Neural cell (in vitro differentiated cells): ENCODE measurements at regions not wholly inside any gene's neighbourhood (a gene's known extent, or its start where the extent isn't known, plus 50 kb on each side); places are given as distances from the start of the nearest gene placed in this dataset.

Experiments used
- CTCF ChIP-seq: fragments of 450-650 bp; IDR thresholded peaks from 2 replicates; pipeline ENCODE4 v1.5.1; 2014; ENCODE audit warnings: antibody characterized with exemption, mild to moderate bottlenecking, moderate library complexity; ENCODE audit not compliant: poor library complexity, severe bottlenecking
- EP300 ChIP-seq: fragments of 450-650 bp; conservative IDR thresholded peaks from 2 replicates; pipeline ENCODE4 v1.6.1; 2014; ENCODE audit warnings: antibody characterized with exemption, mild to moderate bottlenecking, moderate library complexity; ENCODE audit not compliant: poor library complexity, severe bottlenecking
- EZH2 ChIP-seq: fragments of 200-600, 300-800 bp; shearing (Covaris generic), sonication (generic); IDR thresholded peaks from 2 replicates; pipeline ENCODE4 v1.6.1; 2014; ENCODE audit warnings: antibody characterized with exemption, low read length, borderline replicate concordance, mild to moderate bottlenecking; ENCODE audit not compliant: insufficient read depth, poor library complexity, severe bottlenecking
- POLR2AphosphoS5 ChIP-seq: IDR thresholded peaks from 2 replicates; pipeline ENCODE4 v1.6.1; 2012
- SMC3 ChIP-seq: fragments of 450-650 bp; conservative IDR thresholded peaks from 2 replicates; pipeline ENCODE4 v1.6.1; 2014; ENCODE audit warnings: antibody characterized with exemption, mild to moderate bottlenecking, moderate library complexity; ENCODE audit not compliant: poor library complexity
- TAF1 ChIP-seq: IDR thresholded peaks from 2 replicates; pipeline ENCODE4 v1.6.1; 2012; ENCODE audit warnings: low read depth
- TF ChIP-seq, protein P1 (sequence below): IDR thresholded peaks from 2 replicates; pipeline ENCODE4 v1.6.1; 2012; ENCODE audit warnings: borderline replicate concordance

DNA sequence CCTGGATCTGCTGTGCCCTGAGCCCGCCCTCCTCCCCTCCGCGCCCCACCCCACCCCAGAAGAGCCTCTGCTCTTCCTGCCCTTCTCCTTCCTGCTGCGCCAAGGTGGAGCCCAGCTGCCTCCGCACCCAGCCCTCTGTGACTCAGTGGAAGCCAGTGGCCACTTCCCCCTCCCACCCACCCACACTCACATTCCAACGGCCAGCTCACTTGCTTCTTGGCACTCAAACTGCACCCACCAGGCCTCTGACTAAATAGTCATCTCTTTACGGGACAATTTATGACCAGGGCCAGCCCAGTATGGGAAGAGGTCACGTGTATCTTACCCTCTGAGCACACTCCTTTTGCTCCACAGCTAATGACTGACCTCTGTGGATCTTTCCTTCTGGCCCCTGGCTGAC, 150.4 kb upstream of the SLC1A4 start:
- no peak for TF ChIP-seq CTCF
- no peak for TF ChIP-seq EP300
- TF ChIP-seq, protein P1, sequence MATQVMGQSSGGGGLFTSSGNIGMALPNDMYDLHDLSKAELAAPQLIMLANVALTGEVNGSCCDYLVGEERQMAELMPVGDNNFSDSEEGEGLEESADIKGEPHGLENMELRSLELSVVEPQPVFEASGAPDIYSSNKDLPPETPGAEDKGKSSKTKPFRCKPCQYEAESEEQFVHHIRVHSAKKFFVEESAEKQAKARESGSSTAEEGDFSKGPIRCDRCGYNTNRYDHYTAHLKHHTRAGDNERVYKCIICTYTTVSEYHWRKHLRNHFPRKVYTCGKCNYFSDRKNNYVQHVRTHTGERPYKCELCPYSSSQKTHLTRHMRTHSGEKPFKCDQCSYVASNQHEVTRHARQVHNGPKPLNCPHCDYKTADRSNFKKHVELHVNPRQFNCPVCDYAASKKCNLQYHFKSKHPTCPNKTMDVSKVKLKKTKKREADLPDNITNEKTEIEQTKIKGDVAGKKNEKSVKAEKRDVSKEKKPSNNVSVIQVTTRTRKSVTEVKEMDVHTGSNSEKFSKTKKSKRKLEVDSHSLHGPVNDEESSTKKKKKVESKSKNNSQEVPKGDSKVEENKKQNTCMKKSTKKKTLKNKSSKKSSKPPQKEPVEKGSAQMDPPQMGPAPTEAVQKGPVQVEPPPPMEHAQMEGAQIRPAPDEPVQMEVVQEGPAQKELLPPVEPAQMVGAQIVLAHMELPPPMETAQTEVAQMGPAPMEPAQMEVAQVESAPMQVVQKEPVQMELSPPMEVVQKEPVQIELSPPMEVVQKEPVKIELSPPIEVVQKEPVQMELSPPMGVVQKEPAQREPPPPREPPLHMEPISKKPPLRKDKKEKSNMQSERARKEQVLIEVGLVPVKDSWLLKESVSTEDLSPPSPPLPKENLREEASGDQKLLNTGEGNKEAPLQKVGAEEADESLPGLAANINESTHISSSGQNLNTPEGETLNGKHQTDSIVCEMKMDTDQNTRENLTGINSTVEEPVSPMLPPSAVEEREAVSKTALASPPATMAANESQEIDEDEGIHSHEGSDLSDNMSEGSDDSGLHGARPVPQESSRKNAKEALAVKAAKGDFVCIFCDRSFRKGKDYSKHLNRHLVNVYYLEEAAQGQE = no peak
- no peak for TF ChIP-seq EZH2
- no peak for TF ChIP-seq TAF1
- TF ChIP-seq POLR2AphosphoS5 = no peak
- TF ChIP-seq SMC3 = no peak
